ENCODE measurements at regions not wholly inside any gene's neighbourhood (a gene's known extent, or its start where the extent isn't known, plus 50 kb on each side); places are given as distances from the start of the nearest gene placed in this dataset.

DNA sequence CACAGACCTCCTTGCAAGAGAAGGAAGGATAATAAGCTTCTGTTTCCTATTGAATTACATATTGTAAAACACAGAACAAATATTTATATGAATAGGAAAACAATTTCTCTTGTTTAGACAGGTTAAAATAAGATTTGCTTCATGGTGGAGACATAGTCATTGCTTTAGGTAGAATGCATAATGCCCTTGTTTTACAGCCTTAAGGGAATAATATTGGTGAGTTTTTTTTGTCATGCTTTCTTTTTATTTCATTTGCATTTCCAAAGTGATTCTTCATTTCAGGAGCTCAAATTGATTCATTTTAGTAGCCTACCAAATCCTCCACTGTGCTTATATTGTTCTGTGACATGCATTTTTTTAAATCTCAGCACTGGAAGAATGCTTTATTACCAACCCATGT is 690.7 kb downstream of the OLFM4 start:
- Histone ChIP-seq H3K4me1 (ENCODE audit: low read depth) (no peaks in the 10 kb centered on the region), H3K9me3 (peaks cover 25% of the 10 kb centered on the region), H3K36me3 (ENCODE audit: low read depth) (no peaks in the 10 kb centered on the region), H3K4me3 (no peak overlapping the region)
- TF ChIP-seq, protein P1, sequence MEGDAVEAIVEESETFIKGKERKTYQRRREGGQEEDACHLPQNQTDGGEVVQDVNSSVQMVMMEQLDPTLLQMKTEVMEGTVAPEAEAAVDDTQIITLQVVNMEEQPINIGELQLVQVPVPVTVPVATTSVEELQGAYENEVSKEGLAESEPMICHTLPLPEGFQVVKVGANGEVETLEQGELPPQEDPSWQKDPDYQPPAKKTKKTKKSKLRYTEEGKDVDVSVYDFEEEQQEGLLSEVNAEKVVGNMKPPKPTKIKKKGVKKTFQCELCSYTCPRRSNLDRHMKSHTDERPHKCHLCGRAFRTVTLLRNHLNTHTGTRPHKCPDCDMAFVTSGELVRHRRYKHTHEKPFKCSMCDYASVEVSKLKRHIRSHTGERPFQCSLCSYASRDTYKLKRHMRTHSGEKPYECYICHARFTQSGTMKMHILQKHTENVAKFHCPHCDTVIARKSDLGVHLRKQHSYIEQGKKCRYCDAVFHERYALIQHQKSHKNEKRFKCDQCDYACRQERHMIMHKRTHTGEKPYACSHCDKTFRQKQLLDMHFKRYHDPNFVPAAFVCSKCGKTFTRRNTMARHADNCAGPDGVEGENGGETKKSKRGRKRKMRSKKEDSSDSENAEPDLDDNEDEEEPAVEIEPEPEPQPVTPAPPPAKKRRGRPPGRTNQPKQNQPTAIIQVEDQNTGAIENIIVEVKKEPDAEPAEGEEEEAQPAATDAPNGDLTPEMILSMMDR (IDR thresholded peaks at IDR 0.05) = no peak
- no peak for ATAC-seq
- no peak for DNase-seq
- intact Hi-C loops (cut with DNase I, micrococcal nuclease) = no loop called here

DNA sequence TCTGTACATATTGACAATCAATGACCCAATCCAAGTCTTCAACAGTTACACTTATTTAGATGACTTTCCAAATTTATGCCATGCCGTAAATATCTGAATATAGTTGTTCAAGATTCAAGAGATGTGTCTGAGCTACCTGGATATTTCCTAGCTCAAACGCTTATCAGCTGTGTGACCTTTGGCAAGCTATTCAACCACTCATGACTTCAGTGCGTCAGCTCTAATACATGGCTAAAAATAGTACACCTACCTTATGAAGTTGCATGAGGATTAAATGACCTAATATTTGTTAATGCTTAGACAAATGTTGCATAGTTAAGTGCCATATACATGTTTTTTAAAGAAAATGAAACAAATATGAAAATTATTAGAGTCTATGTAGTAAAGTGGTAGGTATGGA is 704.1 kb downstream of the OLFM4 start:
- intact Hi-C loops (cut with DNase I, micrococcal nuclease) = no loop called here
- TF ChIP-seq, protein P1 (IDR thresholded peaks at IDR 0.05) = no peak
- DNase-seq (no peak), ATAC-seq (no peak)
- peaks cover 2% of the 10 kb centered on the region for H3K9me3 ChIP-seq
- no peaks in the 10 kb centered on the region for H3K4me1 ChIP-seq (ENCODE audit: low read depth)
- no peaks in the 10 kb centered on the region for H3K36me3 ChIP-seq (ENCODE audit: low read depth)
- H3K4me3 ChIP-seq = no peak overlapping the region

DNA sequence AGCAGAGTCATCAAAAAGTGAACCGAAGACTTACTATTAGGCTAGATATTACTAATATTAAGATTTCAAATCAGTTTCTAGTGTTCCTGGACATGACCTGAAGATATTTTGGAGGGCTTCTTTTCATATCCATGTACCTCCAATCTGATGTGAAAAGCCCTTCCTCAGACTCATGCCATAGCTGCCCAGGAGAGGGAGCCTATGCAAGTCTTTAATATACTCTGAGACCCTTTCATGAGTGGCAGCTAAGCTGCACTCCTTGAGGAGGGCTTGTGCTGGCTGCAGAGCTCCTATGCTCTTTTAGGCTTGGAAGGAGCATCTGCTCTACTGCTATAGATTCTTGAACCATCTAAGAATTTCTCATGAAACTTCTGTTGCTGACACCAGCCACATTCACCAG is 715.3 kb downstream of the OLFM4 start:
- Histone ChIP-seq H3K9me3 (no peaks in the 10 kb centered on the region), H3K4me3 (no peak overlapping the region), H3K4me1 (ENCODE audit: low read depth) (no peaks in the 10 kb centered on the region), H3K36me3 (ENCODE audit: low read depth) (no peaks in the 10 kb centered on the region)
- TF ChIP-seq, protein P1 (IDR thresholded peaks at IDR 0.05) = no peak
- ATAC-seq = no peak
- no peak for DNase-seq
- intact Hi-C loops (cut with DNase I, micrococcal nuclease) = no loop called here

DNA sequence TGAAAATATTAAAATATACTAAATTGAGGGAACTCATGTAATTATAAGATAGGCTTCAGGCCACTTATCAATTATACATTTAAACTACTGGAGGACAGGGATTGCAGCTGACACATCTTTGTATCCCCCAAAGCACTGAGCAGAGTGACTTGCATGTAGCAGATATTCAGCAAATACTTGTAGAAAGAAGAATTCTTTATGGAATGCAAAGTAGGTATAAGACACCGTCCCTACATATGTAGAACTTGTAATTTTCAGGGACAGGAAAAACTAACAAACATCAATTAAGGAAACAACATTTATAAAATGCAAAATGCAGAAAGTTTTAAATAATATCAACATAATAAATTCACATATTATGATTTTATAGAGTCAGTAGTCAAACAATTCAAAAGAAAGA is 719.2 kb downstream of the OLFM4 start:
- no peaks in the 10 kb centered on the region for H3K4me1 ChIP-seq (ENCODE audit: low read depth)
- intact Hi-C loops (cut with DNase I, micrococcal nuclease) = no loop called here
- no peaks in the 10 kb centered on the region for H3K9me3 ChIP-seq
- DNase-seq (no peak), ATAC-seq (no peak)
- H3K4me3 ChIP-seq = no peak overlapping the region
- no peaks in the 10 kb centered on the region for H3K36me3 ChIP-seq (ENCODE audit: low read depth)
- TF ChIP-seq, protein P1 (IDR thresholded peaks at IDR 0.05) = no peak

DNA sequence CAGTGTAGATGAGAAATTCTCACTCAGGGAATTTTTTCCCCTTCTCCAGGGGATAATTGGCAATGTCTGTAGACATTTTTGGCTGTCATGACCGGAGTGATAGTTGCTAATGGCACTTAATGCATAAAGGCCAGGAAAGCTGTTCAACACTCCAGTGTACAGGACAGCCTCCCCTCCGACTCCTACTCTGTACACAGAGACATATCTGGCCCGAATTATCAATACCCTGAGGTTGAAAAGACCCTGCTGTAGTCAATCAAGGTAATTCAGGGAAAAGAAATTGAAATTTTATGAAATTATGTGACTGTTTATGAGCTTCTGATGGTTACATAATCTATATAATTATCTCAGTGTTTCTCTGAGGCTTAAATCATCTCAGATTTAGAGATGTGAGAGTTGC is 720.7 kb downstream of the OLFM4 start:
- Histone ChIP-seq H3K4me3 (no peak overlapping the region), H3K36me3 (ENCODE audit: low read depth) (no peaks in the 10 kb centered on the region), H3K9me3 (no peaks in the 10 kb centered on the region), H3K4me1 (ENCODE audit: low read depth) (no peaks in the 10 kb centered on the region)
- intact Hi-C loops (cut with DNase I, micrococcal nuclease) = no loop called here
- DNase-seq = no peak
- TF ChIP-seq, protein P1 (IDR thresholded peaks at IDR 0.05) = no peak
- no peak for ATAC-seq

DNA sequence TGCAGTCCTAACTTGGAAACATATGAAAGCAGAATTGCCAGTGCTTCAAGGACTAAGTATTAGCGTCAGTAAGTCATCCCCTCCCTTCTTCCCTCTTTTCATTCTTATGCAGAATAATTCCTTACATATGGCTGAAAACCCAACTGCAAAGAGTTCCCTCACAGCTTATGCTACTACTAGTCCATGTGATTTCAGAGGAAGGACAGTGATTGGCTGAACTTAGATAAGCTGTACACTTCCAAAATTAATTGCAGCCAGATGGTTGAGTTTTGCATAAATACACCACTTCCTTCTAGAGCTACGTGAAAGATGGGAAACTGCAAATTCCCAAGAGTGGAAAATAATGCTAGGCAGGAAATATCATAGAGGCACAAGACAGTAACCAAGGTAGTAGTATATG is 730.4 kb downstream of the OLFM4 start:
- intact Hi-C loops (cut with DNase I, micrococcal nuclease) = no loop called here
- H3K4me3 ChIP-seq = no peak overlapping the region
- no peak for ATAC-seq
- TF ChIP-seq, protein P1 (IDR thresholded peaks at IDR 0.05) = no peak
- H3K36me3 ChIP-seq (ENCODE audit: low read depth) = no peaks in the 10 kb centered on the region
- no peak for DNase-seq
- H3K4me1 ChIP-seq (ENCODE audit: low read depth) = no peaks in the 10 kb centered on the region
- peaks cover 6% of the 10 kb centered on the region for H3K9me3 ChIP-seq
